Lung (tissue), 11 donors: ENCODE measurements at regions not wholly inside any gene's neighbourhood (a gene's known extent, or its start where the extent isn't known, plus 50 kb on each side); places are given as distances from the start of the nearest gene placed in this dataset.

Experiments
- ATAC-seq: fragments of 200-7000 bp; cut with Tn5 transposase; one replicate; pipeline ENCODE4 v1.9.1; 2020; ENCODE audit warnings: moderate number of reproducible peaks; ENCODE audit not compliant: insufficient read depth, low FRiP score
- DNase-seq, 3 donors: peaks; one replicate each; pipeline ENCODE4 v3.0.0-alpha.2; 2013 to 2017
- H3K27ac ChIP-seq, 2 donors: one replicate each; pipeline ENCODE4 v1.5.1; 2013; ENCODE audit warnings: mild to moderate bottlenecking in 2 of 2, moderate library complexity in 2 of 2, control low read depth in 1 of 2, inconsistent platforms in 1 of 2, low read depth in 1 of 2, low read length in 1 of 2
- H3K27me3 ChIP-seq, 3 donors: one replicate each; pipeline ENCODE4 v1.5.1; 2013; ENCODE audit warnings: low read length in 2 of 3; ENCODE audit not compliant: control insufficient read depth in 3 of 3, insufficient read depth in 3 of 3
- H3K36me3 ChIP-seq, 4 donors: one replicate each; pipeline ENCODE4 v1.5.1; 2013; ENCODE audit warnings: low read length in 4 of 4, mild to moderate bottlenecking in 1 of 4, moderate library complexity in 1 of 4; ENCODE audit not compliant: control insufficient read depth in 4 of 4, insufficient read depth in 4 of 4
- H3K4me1 ChIP-seq, 5 donors: one replicate each; pipeline ENCODE4 v1.5.1; 2013; ENCODE audit warnings: low read length in 5 of 5, mild to moderate bottlenecking in 2 of 5, moderate library complexity in 1 of 5; ENCODE audit not compliant: control insufficient read depth in 5 of 5, insufficient read depth in 5 of 5
- H3K4me3 ChIP-seq: one replicate; pipeline ENCODE4 v1.5.1; 2013; ENCODE audit warnings: mild to moderate bottlenecking, control low read depth, moderate library complexity
- H3K9ac ChIP-seq, 2 donors: one replicate each; pipeline ENCODE4 v1.5.1; 2013; ENCODE audit warnings: low read length in 2 of 2, control low read depth in 1 of 2; ENCODE audit not compliant: insufficient read depth in 1 of 2
- H3K9me3 ChIP-seq, 4 donors: one replicate each; pipeline ENCODE4 v1.5.1; 2013; ENCODE audit warnings: low read length in 3 of 4, mild to moderate bottlenecking in 1 of 4, moderate library complexity in 1 of 4; ENCODE audit not compliant: control insufficient read depth in 4 of 4, insufficient read depth in 3 of 4
- CTCF ChIP-seq: IDR thresholded peaks from 2 replicates; pipeline ENCODE4 v1.5.1; 2012; ENCODE audit warnings: mild to moderate bottlenecking; ENCODE audit errors: control extremely low read depth, extremely low read depth
- WGBS, 2 donors: extraction: QIAGEN DNeasy Blood & Tissue Kit; methylation state at CpG; one replicate each; pipeline ENCODE4 v1.1.7; 2013; 5-methylcytosine and 5-hydroxymethylcytosine counted together
- donor health status: control.
- donor health status: control.
- donor health status: Bipolar disorder and iron deficiency.
- donor health status: healthy.
- donor health status: DM: yes; HTN: yes; CAD: no.

DNA sequence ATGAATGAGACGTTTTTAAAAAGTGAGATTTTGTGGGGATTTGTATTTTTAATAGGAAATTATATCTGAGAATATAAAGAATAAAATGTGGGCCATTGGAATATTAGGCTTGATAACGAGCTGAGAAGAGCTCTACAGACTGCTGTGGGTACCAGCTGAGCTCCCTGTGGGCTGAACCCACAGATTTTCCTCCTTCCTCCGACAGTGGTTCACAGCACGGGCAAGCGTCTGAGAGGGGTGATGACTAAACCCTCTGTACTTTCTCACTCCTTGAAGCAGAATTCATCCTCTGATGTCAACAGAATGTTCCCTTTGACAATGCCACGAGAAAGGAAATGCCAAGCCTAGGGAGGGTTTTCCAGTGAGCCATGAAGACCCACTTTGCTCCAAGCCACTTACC is 102.7 kb upstream of the AJAP1 start:
- H3K9ac ChIP-seq = no peak overlapping the region
- DNase-seq (no peak), ATAC-seq (no peak)
- no peak overlapping the region for H3K4me3 ChIP-seq
- TF ChIP-seq CTCF = no peak
- H3K27ac ChIP-seq = no peak overlapping the region
- 66 to 68% methylated on average over 6 of the region's 6 CpGs for WGBS, 2 donors
- no peaks in the 10 kb centered on the region for H3K36me3 ChIP-seq
- H3K27me3 ChIP-seq = peaks cover 0 to 3% (median 0%) of the 10 kb centered on the region in 3 donors
- no peaks in the 10 kb centered on the region for H3K4me1 ChIP-seq
- peaks cover 0 to 5% (median 0%) of the 10 kb centered on the region in 4 donors for H3K9me3 ChIP-seq

- Histone ChIP-seq H3K4me1 (no peaks in the 10 kb centered on the region), H3K9me3 (peaks cover 0 to 5% (median 0%) of the 10 kb centered on the region in 4 donors), H3K4me3 (no peak overlapping the region), H3K27me3 (no peaks in the 10 kb centered on the region), H3K9ac (no peak overlapping the region), H3K36me3 (no peaks in the 10 kb centered on the region), H3K27ac (no peak overlapping the region)
- WGBS, 2 donors = 56 to 69% methylated on average over 4 of the region's 4 CpGs
- DNase-seq (no peak), ATAC-seq (no peak)
- no peak for TF ChIP-seq CTCF
Observed at GRCh38 chr1:4553761-4554160, 100.6 kb upstream of the AJAP1 start.

- TF ChIP-seq CTCF = no peak
- Histone ChIP-seq H3K9me3 (peaks cover 0 to 5% (median 0%) of the 10 kb centered on the region in 4 donors), H3K27ac (no peak overlapping the region), H3K4me3 (no peak overlapping the region), H3K9ac (no peak overlapping the region), H3K36me3 (no peaks in the 10 kb centered on the region), H3K27me3 (no peaks in the 10 kb centered on the region), H3K4me1 (no peaks in the 10 kb centered on the region)
- DNase-seq (no peak), ATAC-seq (no peak)
- 77 to 84% methylated on average over 12 of the region's 12 CpGs for WGBS, 2 donors
Observed at GRCh38 chr1:4554271-4554865, 100.0 kb upstream of the AJAP1 start.

GRCh38 chr1:4557949-4558348 is 96.5 kb upstream of the AJAP1 start:
- Histone ChIP-seq H3K9ac (no peak overlapping the region), H3K4me1 (no peaks in the 10 kb centered on the region), H3K36me3 (no peaks in the 10 kb centered on the region), H3K27ac (no peak overlapping the region), H3K9me3 (peaks cover 0 to 2% (median 0%) of the 10 kb centered on the region in 4 donors), H3K27me3 (peaks cover 0 to 8% (median 0%) of the 10 kb centered on the region in 3 donors), H3K4me3 (no peak overlapping the region)
- ATAC-seq (no peak), DNase-seq (no peak)
- WGBS, 2 donors = 74 to 75% methylated on average over 5 of the region's 5 CpGs
- no peak for TF ChIP-seq CTCF
